ENCODE measurements at regions not wholly inside any gene's neighbourhood (a gene's known extent, or its start where the extent isn't known, plus 50 kb on each side); places are given as distances from the start of the nearest gene placed in this dataset.
A peak's percentile ranks its signal among the peaks of the same experiment; 100 is the strongest.

DNA sequence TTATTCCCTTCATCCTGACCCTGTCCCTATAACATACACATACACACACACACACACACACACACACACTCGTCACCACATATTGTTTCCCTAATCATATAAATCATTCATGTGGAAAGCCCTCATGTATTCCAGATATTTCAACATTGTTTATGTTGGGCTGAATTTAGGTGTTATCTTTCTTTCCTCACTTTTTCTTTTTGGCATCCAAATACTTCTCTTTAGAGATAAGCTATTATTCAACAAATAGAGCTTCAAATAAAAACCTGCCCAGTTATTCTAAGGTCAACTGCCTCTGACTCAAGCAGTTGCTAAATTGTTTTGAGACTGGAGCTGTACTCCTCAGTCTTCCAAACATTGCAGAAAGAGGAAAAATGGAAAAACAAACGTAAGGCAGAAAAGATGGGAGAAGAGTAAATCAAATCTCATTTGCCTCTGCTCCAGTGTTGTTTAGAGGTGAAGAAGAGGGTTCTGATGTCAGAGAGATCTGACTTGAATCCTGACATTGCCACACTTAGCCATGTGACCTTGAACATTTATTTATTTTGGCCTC lies 215.7 kb downstream of the GAS1 start:
- TF ChIP-seq, protein P1, sequence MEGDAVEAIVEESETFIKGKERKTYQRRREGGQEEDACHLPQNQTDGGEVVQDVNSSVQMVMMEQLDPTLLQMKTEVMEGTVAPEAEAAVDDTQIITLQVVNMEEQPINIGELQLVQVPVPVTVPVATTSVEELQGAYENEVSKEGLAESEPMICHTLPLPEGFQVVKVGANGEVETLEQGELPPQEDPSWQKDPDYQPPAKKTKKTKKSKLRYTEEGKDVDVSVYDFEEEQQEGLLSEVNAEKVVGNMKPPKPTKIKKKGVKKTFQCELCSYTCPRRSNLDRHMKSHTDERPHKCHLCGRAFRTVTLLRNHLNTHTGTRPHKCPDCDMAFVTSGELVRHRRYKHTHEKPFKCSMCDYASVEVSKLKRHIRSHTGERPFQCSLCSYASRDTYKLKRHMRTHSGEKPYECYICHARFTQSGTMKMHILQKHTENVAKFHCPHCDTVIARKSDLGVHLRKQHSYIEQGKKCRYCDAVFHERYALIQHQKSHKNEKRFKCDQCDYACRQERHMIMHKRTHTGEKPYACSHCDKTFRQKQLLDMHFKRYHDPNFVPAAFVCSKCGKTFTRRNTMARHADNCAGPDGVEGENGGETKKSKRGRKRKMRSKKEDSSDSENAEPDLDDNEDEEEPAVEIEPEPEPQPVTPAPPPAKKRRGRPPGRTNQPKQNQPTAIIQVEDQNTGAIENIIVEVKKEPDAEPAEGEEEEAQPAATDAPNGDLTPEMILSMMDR (conservative IDR thresholded peaks at IDR 0.05; ENCODE audit: low read depth, low read length): no peak
- TF ChIP-seq BHLHE40 (IDR thresholded peaks at IDR 0.05; ENCODE audit: low read depth, low read length) (no peak), POLR2A (IDR thresholded peaks at IDR 0.05; ENCODE audit: low read depth, low read length) (no peak), RCOR1 (IDR thresholded peaks at IDR 0.05; ENCODE audit: insufficient replicate concordance, low read length) (no peak), MAFK (IDR thresholded peaks at IDR 0.05; ENCODE audit: low read depth, low read length) (no peak), CEBPB (IDR thresholded peaks at IDR 0.05; ENCODE audit: low read depth, low read length) (peak; percentile 60), RAD21 (IDR thresholded peaks at IDR 0.05; ENCODE audit: low read length) (no peak), CHD1 (IDR thresholded peaks at IDR 0.05; ENCODE audit: low read depth, low read length) (no peak), SMC3 (IDR thresholded peaks at IDR 0.05; ENCODE audit: low read depth, low read length) (no peak), MXI1 (IDR thresholded peaks at IDR 0.05; ENCODE audit: borderline replicate concordance, low read depth, low read length) (no peak), FOS (IDR thresholded peaks at IDR 0.05; ENCODE audit: low read depth, low read length) (no peak)
- TF ChIP-seq, protein P2, sequence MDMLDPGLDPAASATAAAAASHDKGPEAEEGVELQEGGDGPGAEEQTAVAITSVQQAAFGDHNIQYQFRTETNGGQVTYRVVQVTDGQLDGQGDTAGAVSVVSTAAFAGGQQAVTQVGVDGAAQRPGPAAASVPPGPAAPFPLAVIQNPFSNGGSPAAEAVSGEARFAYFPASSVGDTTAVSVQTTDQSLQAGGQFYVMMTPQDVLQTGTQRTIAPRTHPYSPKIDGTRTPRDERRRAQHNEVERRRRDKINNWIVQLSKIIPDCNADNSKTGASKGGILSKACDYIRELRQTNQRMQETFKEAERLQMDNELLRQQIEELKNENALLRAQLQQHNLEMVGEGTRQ (IDR thresholded peaks at IDR 0.05; ENCODE audit: low read depth, low read length): no peak
